Endodermal cell (in vitro differentiated cells): ENCODE measurements at regions not wholly inside any gene's neighbourhood (a gene's known extent, or its start where the extent isn't known, plus 50 kb on each side); places are given as distances from the start of the nearest gene placed in this dataset.

Experiments used
- DNase-seq: peaks from one replicate; pipeline ENCODE4 v3.0.0-alpha.2; 2017
- H3K27ac ChIP-seq: 2 replicates; pipeline ENCODE4 v1.5.1; 2013; ENCODE audit warnings: mild to moderate bottlenecking, low read depth, low read length, moderate library complexity
- H3K27me3 ChIP-seq: 2 replicates; pipeline ENCODE4 v1.6.1; 2013; ENCODE audit warnings: mild to moderate bottlenecking, low read length, moderate library complexity; ENCODE audit not compliant: insufficient read depth, control insufficient read depth, poor library complexity, severe bottlenecking
- H3K36me3 ChIP-seq: 2 replicates; pipeline ENCODE4 v1.7.0; 2013; ENCODE audit warnings: mild to moderate bottlenecking, low read length, moderate library complexity; ENCODE audit not compliant: control insufficient read depth, insufficient read depth
- H3K4me1 ChIP-seq: one replicate; pipeline ENCODE4 v1.7.0; 2013; ENCODE audit warnings: low read length; ENCODE audit not compliant: control insufficient read depth, insufficient read depth
- H3K4me3 ChIP-seq: 2 replicates; pipeline ENCODE4 v1.5.1; 2013; ENCODE audit warnings: mild to moderate bottlenecking, low read length, moderate library complexity
- H3K9ac ChIP-seq: 2 replicates; pipeline ENCODE4 v1.6.1; 2013; ENCODE audit warnings: mild to moderate bottlenecking, low read length, moderate library complexity; ENCODE audit not compliant: poor library complexity, severe bottlenecking; ENCODE audit errors: extremely low read depth
- H3K9me3 ChIP-seq: 2 replicates; pipeline ENCODE4 v1.6.1; 2013; ENCODE audit warnings: mild to moderate bottlenecking, low read length, moderate library complexity; ENCODE audit not compliant: control insufficient read depth
- H3K27ac Mint-ChIP-seq: 2 replicates; pipeline ENCODE4 v1.8.0; 2020; ENCODE audit warnings: mixed read lengths
- H3K27me3 Mint-ChIP-seq: 2 replicates; pipeline ENCODE4 v1.8.0; 2021; ENCODE audit warnings: mild to moderate bottlenecking, mixed read lengths; ENCODE audit not compliant: insufficient read depth
- H3K36me3 Mint-ChIP-seq: 2 replicates; pipeline ENCODE4 v1.8.0; 2020; ENCODE audit warnings: low read depth, mixed read lengths
- H3K4me1 Mint-ChIP-seq: 2 replicates; pipeline ENCODE4 v1.8.0; 2020; ENCODE audit warnings: mixed read lengths
- H3K4me3 Mint-ChIP-seq: 2 replicates; pipeline ENCODE4 v1.8.0; 2020; ENCODE audit warnings: mild to moderate bottlenecking, moderate library complexity, mixed read lengths
- H3K9me3 Mint-ChIP-seq: 2 replicates; pipeline ENCODE4 v1.8.0; 2020; ENCODE audit warnings: mild to moderate bottlenecking, mixed read lengths
- CTCF ChIP-seq: fragments of 200-600 bp; sonication (generic); conservative IDR thresholded peaks from 2 replicates; pipeline ENCODE4 v1.5.0; 2021; ENCODE audit warnings: antibody characterized with exemption, mild to moderate bottlenecking
- WGBS, 2 experiments: methylation state at CpG; one replicate each; pipeline versions ENCODE4 v1.1.5 to v1.1.7; 2013; ENCODE audit warnings: missing lambda C conversion rate in 2 of 2, mixed read lengths in 1 of 2; ENCODE audit not compliant: insufficient coverage in 1 of 2, insufficient read length in 1 of 2; 5-methylcytosine and 5-hydroxymethylcytosine counted together

GRCh38 chr4:181502611-181503010, 740.6 kb upstream of the TENM3 start:
- Histone ChIP-seq H3K9ac (no peak overlapping the region), H3K27ac (no peak overlapping the region), H3K4me3 (no peak overlapping the region), H3K36me3 (no peaks in the 10 kb centered on the region), H3K9me3 (no peaks in the 10 kb centered on the region), H3K4me1 (no peaks in the 10 kb centered on the region), H3K27me3 (no peaks in the 10 kb centered on the region)
- WGBS, 2 experiments: 91 to 93% methylated on average over 2 to 8 of the region's 8 CpGs
- no peaks in the 10 kb centered on the region for H3K36me3 Mint-ChIP-seq
- H3K4me1 Mint-ChIP-seq: peaks cover 9% of the 10 kb centered on the region
- H3K27ac Mint-ChIP-seq: no peak overlapping the region
- H3K27me3 Mint-ChIP-seq: peaks cover 4% of the 10 kb centered on the region
- H3K4me3 Mint-ChIP-seq: no peak overlapping the region
- peak; percentile 47 for DNase-seq
- H3K9me3 Mint-ChIP-seq: no peaks in the 10 kb centered on the region
- peak; percentile 24 for TF ChIP-seq CTCF

GRCh38 chr4:181503687-181504390, 739.4 kb upstream of the TENM3 start:
- H3K27me3 Mint-ChIP-seq: peaks cover 6% of the 10 kb centered on the region
- no peaks in the 10 kb centered on the region for H3K9me3 Mint-ChIP-seq
- Histone ChIP-seq H3K4me1 (no peaks in the 10 kb centered on the region), H3K36me3 (no peaks in the 10 kb centered on the region), H3K9ac (no peak overlapping the region), H3K27ac (no peak overlapping the region), H3K4me3 (no peak overlapping the region), H3K9me3 (no peaks in the 10 kb centered on the region), H3K27me3 (no peaks in the 10 kb centered on the region)
- no peaks in the 10 kb centered on the region for H3K36me3 Mint-ChIP-seq
- peak; percentile 52 for DNase-seq
- no peak overlapping the region for H3K27ac Mint-ChIP-seq
- H3K4me3 Mint-ChIP-seq: no peak overlapping the region
- 78 to 90% methylated on average over 9 to 12 of the region's 12 CpGs for WGBS, 2 experiments
- TF ChIP-seq CTCF: peak; percentile 38
- peaks cover 16% of the 10 kb centered on the region for H3K4me1 Mint-ChIP-seq

DNA sequence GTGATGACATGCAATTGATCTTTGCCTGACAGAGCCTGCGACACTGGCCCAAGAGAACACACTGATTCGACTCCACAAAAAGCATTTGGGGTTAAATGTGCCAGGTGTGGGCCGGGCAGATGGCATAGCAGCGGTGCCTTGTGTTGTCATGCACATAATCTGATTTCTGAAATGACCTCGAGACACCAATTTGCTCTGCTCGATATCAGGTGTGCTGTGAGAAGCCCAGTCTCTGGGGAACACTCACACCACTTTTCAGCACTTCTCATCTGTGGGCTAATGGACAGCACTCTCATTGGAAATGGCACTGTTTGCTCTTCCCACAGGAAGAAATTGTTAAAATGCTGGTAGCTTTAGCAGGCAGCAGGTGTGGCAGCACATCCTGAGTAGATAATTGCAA, 738.3 kb upstream of the TENM3 start:
- Mint-ChIP-seq H3K27me3 (peaks cover 6% of the 10 kb centered on the region), H3K4me3 (no peak overlapping the region), H3K36me3 (no peaks in the 10 kb centered on the region), H3K27ac (no peak overlapping the region), H3K9me3 (no peaks in the 10 kb centered on the region), H3K4me1 (peaks cover 19% of the 10 kb centered on the region)
- no peak for DNase-seq
- H3K27me3 ChIP-seq: no peaks in the 10 kb centered on the region
- TF ChIP-seq CTCF: no peak
- WGBS, 2 experiments: 91 to 96% methylated on average over 6 of the region's 6 CpGs
- H3K4me1 ChIP-seq: no peaks in the 10 kb centered on the region
- no peaks in the 10 kb centered on the region for H3K36me3 ChIP-seq
- no peaks in the 10 kb centered on the region for H3K9me3 ChIP-seq
- no peak overlapping the region for H3K4me3 ChIP-seq
- no peak overlapping the region for H3K9ac ChIP-seq
- no peak overlapping the region for H3K27ac ChIP-seq
